ENCODE measurements at regions not wholly inside any gene's neighbourhood (a gene's known extent, or its start where the extent isn't known, plus 50 kb on each side); places are given as distances from the start of the nearest gene placed in this dataset.

- DNase-seq (ENCODE audit: low read depth in 1 of 2, low spot score in 2 of 2) (no peak), FAIRE-seq (no peak)
- Histone ChIP-seq H3K4me2 (ENCODE audit: insufficient read depth in 1 of 2, low read depth in 2 of 2, low read length in 2 of 2) (no peak overlapping the region), H3K79me2 (ENCODE audit: control insufficient read depth in 1 of 2, insufficient read depth in 2 of 2, low read length in 2 of 2) (no peaks in the 10 kb centered on the region), H2BK120ac (replicated peaks; ENCODE audit: low read depth, low read length) (no peak overlapping the region), H3K4me1 (replicated peaks in 1 of 4; ENCODE audit: control insufficient read depth in 3 of 4, insufficient read depth in 4 of 4, low read length in 3 of 4) (no peaks in the 10 kb centered on the region), H3K56ac (replicated peaks; ENCODE audit: insufficient read length, low read depth, low read length) (no peak overlapping the region), H4K5ac (ENCODE audit: insufficient read length, low read depth, low read length) (no peak overlapping the region), H3K9ac (replicated peaks in 1 of 4; ENCODE audit: extremely low read depth in 1 of 4, low read depth in 3 of 4, low read length in 3 of 4) (no peak overlapping the region), H3K14ac (ENCODE audit: insufficient read length) (no peak overlapping the region), H3K79me1 (ENCODE audit: low read depth, low read length) (no peaks in the 10 kb centered on the region), H3K23me2 (ENCODE audit: low read depth, low read length) (no peaks in the 10 kb centered on the region), H2AK5ac (ENCODE audit: low read depth, low read length) (no peak overlapping the region), H3K27ac (ENCODE audit: low read depth, low read length) (no peak overlapping the region), H2BK15ac (ENCODE audit: low read length) (no peak overlapping the region), H3K23ac (ENCODE audit: insufficient read length) (no peak overlapping the region), H3K4me3 (ENCODE audit: extremely low read depth in 1 of 4, insufficient read depth in 2 of 4, low read depth in 3 of 4, low read length in 4 of 4) (no peak overlapping the region), H3K27me3 (replicated peaks in 1 of 4; ENCODE audit: control insufficient read depth in 3 of 4, extremely low read depth in 1 of 4, insufficient read depth in 3 of 4, low read length in 3 of 4) (no peaks in the 10 kb centered on the region), H3K18ac (ENCODE audit: extremely low read depth, low read length) (no peak overlapping the region), H2BK12ac (ENCODE audit: low read depth, low read length) (no peak overlapping the region), H4K20me1 (replicated peaks in 1 of 2; ENCODE audit: control insufficient read depth in 1 of 2, insufficient read depth in 2 of 2, low read length in 2 of 2) (no peaks in the 10 kb centered on the region), H3K9me3 (ENCODE audit: insufficient read depth in 2 of 2, low read depth in 1 of 2, low read length in 1 of 2) (peaks cover 0 to 3% of the 10 kb centered on the region in 2 experiments; a peak in 2 of 4 replicates), H2BK5ac (ENCODE audit: low read depth, low read length) (no peak overlapping the region), H2BK20ac (ENCODE audit: low read length) (no peak overlapping the region), H2AFZ (ENCODE audit: low read length) (no peak overlapping the region), H3K4ac (replicated peaks; ENCODE audit: insufficient read length, low read depth, low read length) (peak overlapping the region; percentile 64), H4K91ac (replicated peaks; ENCODE audit: insufficient read length, low read length) (no peak overlapping the region), H4K8ac (ENCODE audit: extremely low read depth, insufficient read depth, low read length) (no peak overlapping the region), H3K36me3 (ENCODE audit: control insufficient read depth in 2 of 4, insufficient read depth in 4 of 4, low read length in 3 of 4) (no peaks in the 10 kb centered on the region)
- ChIA-PET CTCF (ENCODE audit: partially characterized antibody) (interaction anchor here (0.9 kb wide), 1 partner anchor 17 kb away, joined by 5 read pairs; no protein-coding TSS in a partner anchor), POLR2A (ENCODE audit: partially characterized antibody) (no interaction called here)
- WGBS, 2 experiments (ENCODE audit: extremely low coverage in 1 of 2, insufficient coverage in 1 of 2, insufficient read length in 1 of 2, insufficient replicate concordance in 2 of 2, low coverage in 1 of 2, low lambda C conversion rate in 2 of 2, missing lambda C conversion rate in 1 of 2), result 93% methylated on average over 6 of the region's 6 CpGs; no CpG with 5 or more reads in 1 of the 2 experiments
- TF ChIP-seq TCF12 (IDR thresholded peaks at IDR 0.05; ENCODE audit: low read depth, low read length) (no peak), KDM4A (IDR thresholded peaks at IDR 0.05; ENCODE audit: low read depth, low read length, severe bottlenecking) (no peak), KDM5A (IDR thresholded peaks at IDR 0.05; ENCODE audit: low read length) (no peak), RNF2 (IDR thresholded peaks at IDR 0.05; ENCODE audit: borderline replicate concordance, low read depth, low read length, missing control alignments, poor library complexity, severe bottlenecking) (no peak), TBP (IDR thresholded peaks at IDR 0.05; ENCODE audit: low read depth, low read length) (no peak)
These were observed 196.1 kb upstream of the MYT1L start for GRCh38 chr2:2527148-2527547.

Data from H1 (cell line).